GM23338 (cell line): ENCODE measurements at regions not wholly inside any gene's neighbourhood (a gene's known extent, or its start where the extent isn't known, plus 50 kb on each side); places are given as distances from the start of the nearest gene placed in this dataset.

ENCODE experiments used
- ATAC-seq: fragments of 200-7000 bp; cut with Tn5 transposase; 3 replicates; pipeline ENCODE4 v1.9.1; 2020
- DNase-seq: peaks from one replicate; pipeline ENCODE4 v3.0.0-alpha.2; 2015; ENCODE audit warnings: low spot score
- H2AFZ ChIP-seq: fragments of 200-600 bp; sonication (generic); 2 replicates; pipeline ENCODE4 v1.8.0; 2016; ENCODE audit warnings: antibody characterized with exemption, mild to moderate bottlenecking, moderate library complexity
- H3F3A ChIP-seq: fragments of 200-600 bp; sonication (generic); replicated peaks from 2 replicates; pipeline ENCODE4 v1.8.0; 2017; ENCODE audit warnings: antibody characterized with exemption, mixed run types, low read depth
- H3K27ac ChIP-seq: fragments of 200-600 bp; sonication (generic); 2 replicates; pipeline ENCODE4 v1.6.1; 2016; ENCODE audit warnings: low read depth
- H3K27me3 ChIP-seq: fragments of 200-600 bp; sonication (generic); 2 replicates; pipeline ENCODE4 v1.8.0; 2016; ENCODE audit warnings: mild to moderate bottlenecking, mixed run types, moderate library complexity; ENCODE audit not compliant: insufficient read depth
- H3K36me3 ChIP-seq: fragments of 200-600 bp; sonication (generic); 2 replicates; pipeline ENCODE4 v1.8.0; 2016; ENCODE audit warnings: mild to moderate bottlenecking; ENCODE audit not compliant: insufficient read depth
- H3K4me1 ChIP-seq: fragments of 200-600 bp; sonication (generic); 2 replicates; pipeline ENCODE4 v1.8.0; 2016; ENCODE audit warnings: mild to moderate bottlenecking, moderate library complexity; ENCODE audit not compliant: insufficient read depth
- H3K4me2 ChIP-seq: fragments of 200-600 bp; sonication (generic); 2 replicates; pipeline ENCODE4 v1.7.1; 2017; ENCODE audit warnings: mixed run types
- H3K4me3 ChIP-seq: fragments of 200-600 bp; sonication (generic); 2 replicates; pipeline ENCODE4 v1.6.1; 2016; ENCODE audit warnings: mixed run types
- H3K79me2 ChIP-seq: fragments of 200-600 bp; sonication (generic); replicated peaks from 2 replicates; pipeline ENCODE4 v1.8.0; 2017; ENCODE audit warnings: mild to moderate bottlenecking; ENCODE audit not compliant: insufficient read depth
- H3K9me2 ChIP-seq: fragments of 200-600 bp; sonication (generic); 2 replicates; pipeline ENCODE4 v1.8.0; 2017; ENCODE audit not compliant: insufficient read depth
- H4K20me1 ChIP-seq: fragments of 200-600 bp; sonication (generic); replicated peaks from 2 replicates; pipeline ENCODE4 v1.8.0; 2017; ENCODE audit warnings: mild to moderate bottlenecking; ENCODE audit not compliant: insufficient read depth
- H3K27ac Mint-ChIP-seq: 2 replicates; pipeline ENCODE4 v1.8.0; 2020; ENCODE audit warnings: inconsistent platforms, mild to moderate bottlenecking, moderate library complexity, mixed read lengths
- H3K27me3 Mint-ChIP-seq: 3 replicates; pipeline ENCODE4 v1.8.0; 2022; ENCODE audit warnings: low read depth, mild to moderate bottlenecking, moderate library complexity, mixed read lengths, inconsistent platforms; ENCODE audit not compliant: insufficient read depth, poor library complexity
- H3K36me3 Mint-ChIP-seq: 3 replicates; pipeline ENCODE4 v1.8.0; 2021; ENCODE audit warnings: low read depth, mild to moderate bottlenecking, inconsistent platforms, moderate library complexity, mixed read lengths
- H3K4me1 Mint-ChIP-seq: 3 replicates; pipeline ENCODE4 v1.8.0; 2020; ENCODE audit warnings: mild to moderate bottlenecking, inconsistent platforms, mixed read lengths
- H3K4me3 Mint-ChIP-seq: 3 replicates; pipeline ENCODE4 v1.8.0; 2021; ENCODE audit warnings: moderate library complexity, mild to moderate bottlenecking, inconsistent platforms, mixed read lengths
- H3K9me3 Mint-ChIP-seq: 3 replicates; pipeline ENCODE4 v1.8.0; 2020; ENCODE audit warnings: moderate library complexity, mild to moderate bottlenecking, inconsistent platforms, mixed read lengths
- CREB1 ChIP-seq: fragments of 250-450 bp; sonication (Bioruptor Pico); IDR thresholded peaks from 2 replicates; pipeline ENCODE4 v1.5.0; 2020; ENCODE audit warnings: low read depth, mild to moderate bottlenecking, moderate library complexity
- CTCF ChIP-seq, 2 experiments: fragments of 200-600 bp in 1 of 2; sonication (generic) in 1 of 2; conservative IDR thresholded peaks; 2 replicates each; pipeline versions ENCODE4 v1.5.1 to v1.6.1; 2016 to 2017; ENCODE audit warnings: antibody characterized with exemption in 2 of 2, low read depth in 2 of 2, mild to moderate bottlenecking in 2 of 2, moderate library complexity in 1 of 2
- EZH2 ChIP-seq: fragments of 200-600 bp; sonication (generic); IDR thresholded peaks from one replicate; pipeline ENCODE4 v1.8.0; 2017; ENCODE audit warnings: antibody characterized with exemption, mild to moderate bottlenecking, low read depth; ENCODE audit not compliant: unreplicated experiment
- EZH2phosphoT487 ChIP-seq: fragments of 200-600 bp; sonication (generic); IDR thresholded peaks from one replicate; pipeline ENCODE4 v1.8.1; 2018; ENCODE audit warnings: antibody characterized with exemption; ENCODE audit not compliant: unreplicated experiment
- NANOG ChIP-seq: IDR thresholded peaks from 2 replicates; pipeline ENCODE4 v1.6.1; 2016; ENCODE audit warnings: antibody characterized with exemption, borderline replicate concordance
- POLR2AphosphoS5 ChIP-seq: IDR thresholded peaks from 2 replicates; pipeline ENCODE4 v1.6.1; 2016; ENCODE audit warnings: antibody characterized with exemption, low read depth
- REST ChIP-seq: IDR thresholded peaks from one replicate; pipeline ENCODE4 v1.6.1; 2018; ENCODE audit warnings: antibody characterized with exemption; ENCODE audit not compliant: unreplicated experiment
- STAT1 ChIP-seq: IDR thresholded peaks from one replicate; pipeline ENCODE4 v1.6.1; 2016; ENCODE audit warnings: antibody characterized with exemption; ENCODE audit not compliant: unreplicated experiment
- ZNF114 ChIP-seq: fragments of 250-450 bp; sonication (Bioruptor Pico); IDR thresholded peaks from 2 replicates; pipeline ENCODE4 v1.5.0; 2020; ENCODE audit warnings: mild to moderate bottlenecking, moderate library complexity
- ZNF331 ChIP-seq: fragments of 250-450 bp; sonication (Bioruptor Pico); IDR thresholded peaks from 2 replicates; pipeline ENCODE4 v1.5.0; 2020; ENCODE audit warnings: low read depth, mild to moderate bottlenecking, moderate library complexity
- ZNF462 ChIP-seq: fragments of 250-450 bp; sonication (Bioruptor Pico); IDR thresholded peaks from 2 replicates; pipeline ENCODE4 v1.5.0; 2020; ENCODE audit warnings: mild to moderate bottlenecking, moderate library complexity

- no peak overlapping the region for H3K4me2 ChIP-seq
- H3K4me3 Mint-ChIP-seq: no peak overlapping the region
- no peak overlapping the region for H3K4me3 ChIP-seq
- no peaks in the 10 kb centered on the region for H4K20me1 ChIP-seq
- H2AFZ ChIP-seq: no peak overlapping the region
- no peak for TF ChIP-seq STAT1
- no peak for TF ChIP-seq ZNF331 (CRISPR knock-in tag)
- TF ChIP-seq CTCF (conservative IDR thresholded peaks at IDR 0.05; ENCODE audit: low read depth in 2 of 2): no peak
- no peak for TF ChIP-seq POLR2AphosphoS5
- no peak for TF ChIP-seq ZNF114 (CRISPR knock-in tag)
- TF ChIP-seq NANOG: no peak
- no peak for TF ChIP-seq EZH2phosphoT487
- TF ChIP-seq ZNF462: no peak
- TF ChIP-seq CREB1 (CRISPR knock-in tag): no peak
- no peak for TF ChIP-seq REST
- TF ChIP-seq EZH2: no peak
- peaks cover 16% of the 10 kb centered on the region for H3K4me1 Mint-ChIP-seq
- H3K27me3 ChIP-seq: no peaks in the 10 kb centered on the region
- H3K27ac Mint-ChIP-seq: no peak overlapping the region
- H3K9me2 ChIP-seq: no peaks in the 10 kb centered on the region
- ATAC-seq (no peak), DNase-seq (no peak)
- no peak overlapping the region for H3K27ac ChIP-seq
- no peaks in the 10 kb centered on the region; the same call in 2 of the 3 replicates for H3K9me3 Mint-ChIP-seq
- no peaks in the 10 kb centered on the region for H3F3A ChIP-seq
- no peaks in the 10 kb centered on the region for H3K36me3 Mint-ChIP-seq
- no peaks in the 10 kb centered on the region for H3K36me3 ChIP-seq
- peaks cover 6% of the 10 kb centered on the region for H3K27me3 Mint-ChIP-seq
- peaks cover 8% of the 10 kb centered on the region for H3K4me1 ChIP-seq
- no peaks in the 10 kb centered on the region for H3K79me2 ChIP-seq
These were observed 201.2 kb downstream of the RPLP1 start for GRCh38 chr15:69653846-69654245.
